HepG2 (cell line): ENCODE measurements at regions not wholly inside any gene's neighbourhood (a gene's known extent, or its start where the extent isn't known, plus 50 kb on each side); places are given as distances from the start of the nearest gene placed in this dataset.

Source experiments
- ATAC-seq: fragments of 200-7000 bp; cut with Tn5 transposase; 3 replicates; pipeline ENCODE4 v1.9.1; 2020; ENCODE audit warnings: mild to moderate bottlenecking, moderate library complexity
- BruUV-seq: library from RNA; stranded (reverse); fragments of 400-500 nt; replicated peaks from 2 replicates; lab custom pipeline; 2021; lab: Mats Ljungman, UMichigan
- CTCF ChIA-PET: fragments of 300-600 bp; formaldehyde crosslinking; extraction: SDS; loops from one replicate; lab custom pipeline; 2021; ENCODE audit warnings: low total read pairs, inconsistent platforms, low intra/inter-chr PET ratio; lab: Yijun Ruan, JAX
- POLR2A ChIA-PET: fragments of 350-600 bp; sonication (Branson Sonifier 250); formaldehyde crosslinking; loops from one replicate; lab custom pipeline; 2020; ENCODE audit warnings: antibody characterized with exemption, inconsistent platforms; lab: Yijun Ruan, JAX
- DNase-seq: peaks from one replicate; pipeline ENCODE4 v3.0.0-alpha.2; 2015; ENCODE audit warnings: low spot score
- FAIRE-seq: peaks from 3 replicates; lab custom pipeline; 2011; peaks lifted over from hg19 to GRCh38; lab: Jason Lieb, UNC
- H2AFZ ChIP-seq: one replicate; pipeline ENCODE4 v1.6.1; 2011; ENCODE audit warnings: low read length, inconsistent platforms
- H3K27ac ChIP-seq: fragments of 300-600 bp; 3 replicates; pipeline ENCODE4 v1.8.0; 2011; ENCODE audit warnings: mixed run types, mild to moderate bottlenecking, mixed read lengths, low read length, inconsistent platforms; ENCODE audit not compliant: insufficient read depth; ENCODE audit errors: extremely low read length
- H3K27me3 ChIP-seq, 2 experiments: fragments of 200-600 bp in 1 of 2; 2 replicates in 1 of 2; 3 replicates in 1 of 2; pipeline versions ENCODE4 v1.6.0 to v1.8.0; 2011; ENCODE audit warnings: low read length in 2 of 2, mild to moderate bottlenecking in 2 of 2, moderate library complexity in 2 of 2, inconsistent platforms in 1 of 2; ENCODE audit not compliant: insufficient read depth in 2 of 2, control insufficient read depth in 1 of 2
- H3K36me3 ChIP-seq, 2 experiments: fragments of 200-600 bp in 1 of 2; replicated peaks in 1 of 2; 2 replicates in 1 of 2; 3 replicates in 1 of 2; pipeline versions ENCODE4 v1.5.1 to v1.8.0; 2011; ENCODE audit warnings: low read length in 2 of 2, inconsistent platforms in 1 of 2; ENCODE audit not compliant: insufficient read depth in 2 of 2, control insufficient read depth in 1 of 2
- H3K4me1 ChIP-seq: 2 replicates; pipeline ENCODE4 v1.5.1; 2012; ENCODE audit warnings: low read length, inconsistent platforms; ENCODE audit not compliant: insufficient read depth
- H3K4me2 ChIP-seq: 2 replicates; pipeline ENCODE4 v1.6.0; 2011; ENCODE audit warnings: low read depth, low read length, inconsistent platforms
- H3K4me3 ChIP-seq, 3 experiments: fragments of 200-600 bp in 1 of 3; sonication (generic), shearing (Covaris generic) in 1 of 3; replicated peaks in 1 of 3; 2 replicates each; pipeline ENCODE4 v1.5.1; 2011 to 2016; ENCODE audit warnings: low read length in 3 of 3, inconsistent platforms in 2 of 3, low read depth in 2 of 3, mild to moderate bottlenecking in 2 of 3, control low read depth in 1 of 3, mixed read lengths in 1 of 3; ENCODE audit not compliant: insufficient read depth in 1 of 3
- H3K79me2 ChIP-seq: one replicate; pipeline ENCODE4 v1.6.1; 2011; ENCODE audit warnings: low read length, inconsistent platforms; ENCODE audit not compliant: insufficient read depth
- H3K9ac ChIP-seq: 2 replicates; pipeline ENCODE4 v1.6.0; 2011; ENCODE audit warnings: mild to moderate bottlenecking, low read depth, low read length, inconsistent platforms; ENCODE audit not compliant: insufficient read depth
- H3K9me3 ChIP-seq: 2 replicates; pipeline ENCODE4 v1.5.1; 2012; ENCODE audit warnings: mild to moderate bottlenecking, low read length
- H4K20me1 ChIP-seq: 2 replicates; pipeline ENCODE4 v1.6.0; 2011; ENCODE audit warnings: inconsistent platforms, mild to moderate bottlenecking, low read length, moderate library complexity; ENCODE audit not compliant: insufficient read depth
- GABPB1 ChIP-seq: IDR thresholded peaks from 2 replicates; pipeline ENCODE4 v1.6.1; 2016; ENCODE audit warnings: mild to moderate bottlenecking, missing genetic modification reagents, moderate library complexity, missing compliant biosample characterization
- HNRNPK ChIP-seq: fragments of 200-400 bp; formaldehyde crosslinking; IDR thresholded peaks from 2 replicates; pipeline ENCODE4 v1.6.1; 2018; ENCODE audit warnings: low read length, low read depth, moderate library complexity, mild to moderate bottlenecking; ENCODE audit not compliant: poor library complexity, severe bottlenecking
- IKZF1 ChIP-seq: fragments of 450-650 bp; IDR thresholded peaks from 2 replicates; pipeline ENCODE4 v1.7.1; 2016
- LCORL ChIP-seq, 2 experiments: fragments of 450-650 bp in 1 of 2; sonication (generic) in 1 of 2; formaldehyde crosslinking in 1 of 2; IDR thresholded peaks; 2 replicates each; pipeline versions ENCODE4 v1.5.0 to v1.6.1; 2017 to 2020; ENCODE audit warnings: antibody characterized with exemption in 1 of 2, missing genetic modification reagents in 1 of 2
- PCBP1 ChIP-seq: fragments of 200-400 bp; formaldehyde crosslinking; IDR thresholded peaks from 2 replicates; pipeline ENCODE4 v1.6.1; 2017; ENCODE audit warnings: mild to moderate bottlenecking, low read depth, low read length, borderline replicate concordance
- POLR2AphosphoS2 ChIP-seq: IDR thresholded peaks from 2 replicates; pipeline ENCODE4 v1.6.1; 2011; ENCODE audit warnings: low read depth, low read length, improper control_type of control experiment
- TCF7L2 ChIP-seq: IDR thresholded peaks from 2 replicates; pipeline ENCODE4 v1.6.1; 2011; ENCODE audit warnings: mild to moderate bottlenecking, low read depth, low read length, moderate library complexity
- YY1 ChIP-seq: IDR thresholded peaks from 2 replicates; pipeline ENCODE4 v1.6.1; 2011; ENCODE audit warnings: low read length, low read depth, moderate library complexity, mild to moderate bottlenecking; ENCODE audit not compliant: insufficient read depth, insufficient replicate concordance
- ZNF329 ChIP-seq: sonication (generic); formaldehyde crosslinking; IDR thresholded peaks from 2 replicates; pipeline ENCODE4 v1.9.0; 2021; ENCODE audit warnings: low read depth, mild to moderate bottlenecking, missing genetic modification reagents
- ZNF496 ChIP-seq: sonication (generic); formaldehyde crosslinking; IDR thresholded peaks from 2 replicates; pipeline ENCODE4 v1.8.1; 2023; ENCODE audit warnings: mild to moderate bottlenecking, moderate library complexity, missing genetic modification reagents; ENCODE audit not compliant: insufficient replicate concordance
- ZNF549 ChIP-seq: sonication (generic); formaldehyde crosslinking; IDR thresholded peaks from 2 replicates; pipeline ENCODE4 v1.5.0; 2020; ENCODE audit warnings: missing genetic modification reagents
- ZNF800 ChIP-seq: sonication (generic); formaldehyde crosslinking; IDR thresholded peaks from 2 replicates; pipeline ENCODE4 v1.4.0; 2020; ENCODE audit warnings: missing genetic modification reagents
- ZSCAN25 ChIP-seq: sonication (generic); formaldehyde crosslinking; IDR thresholded peaks from 2 replicates; pipeline ENCODE4 v1.8.0; 2022; ENCODE audit warnings: mild to moderate bottlenecking, missing genetic modification reagents
- WGBS: methylation state at CpG from one replicate; pipeline ENCODE4 v1.1.6; 2017; ENCODE audit warnings: low lambda C conversion rate; 5-methylcytosine and 5-hydroxymethylcytosine counted together
- in situ Hi-C: cut with HindIII; loops from 2 replicates; pipeline ENCODE4 v1.10.0; 2017; ENCODE audit warnings: low pct_unique_long_range_greater_than_20kb; ENCODE audit not compliant: extremely low pct_ligation_motif_present
- intact Hi-C: fragments of 100-400 bp; cut with micrococcal nuclease; formaldehyde crosslinking; loops from one replicate; pipeline ENCODE4 v1.10.0; 2022; ENCODE audit not compliant: unreplicated experiment
- TF ChIP-seq, protein P1 (sequence below): sonication (generic); formaldehyde crosslinking; IDR thresholded peaks from 2 replicates; pipeline ENCODE4 v1.4.0; 2020; ENCODE audit warnings: missing genetic modification reagents, borderline replicate concordance

- no peak overlapping the region for H2AFZ ChIP-seq
- TF ChIP-seq LCORL (IDR thresholded peaks at IDR 0.05) (no peak), LCORL (CRISPR knock-in tag; IDR thresholded peaks at IDR 0.05) (no peak), PCBP1 (0 out of 2 replicates have a peak, but pooled peaks have one; percentile 34), ZNF496 (CRISPR knock-in tag) (no peak), TCF7L2 (no peak), YY1 (peak; percentile 50), ZNF329 (CRISPR knock-in tag) (no peak), HNRNPK (peak; percentile 71), POLR2AphosphoS2 (no peak), GABPB1 (peak; percentile 28; the same call in 1 of the 2 replicates), IKZF1 (no peak), ZSCAN25 (CRISPR knock-in tag) (no peak), ZNF800 (peak; percentile 94; the same call in 1 of the 2 replicates), ZNF549 (no peak)
- TF ChIP-seq, protein P1, sequence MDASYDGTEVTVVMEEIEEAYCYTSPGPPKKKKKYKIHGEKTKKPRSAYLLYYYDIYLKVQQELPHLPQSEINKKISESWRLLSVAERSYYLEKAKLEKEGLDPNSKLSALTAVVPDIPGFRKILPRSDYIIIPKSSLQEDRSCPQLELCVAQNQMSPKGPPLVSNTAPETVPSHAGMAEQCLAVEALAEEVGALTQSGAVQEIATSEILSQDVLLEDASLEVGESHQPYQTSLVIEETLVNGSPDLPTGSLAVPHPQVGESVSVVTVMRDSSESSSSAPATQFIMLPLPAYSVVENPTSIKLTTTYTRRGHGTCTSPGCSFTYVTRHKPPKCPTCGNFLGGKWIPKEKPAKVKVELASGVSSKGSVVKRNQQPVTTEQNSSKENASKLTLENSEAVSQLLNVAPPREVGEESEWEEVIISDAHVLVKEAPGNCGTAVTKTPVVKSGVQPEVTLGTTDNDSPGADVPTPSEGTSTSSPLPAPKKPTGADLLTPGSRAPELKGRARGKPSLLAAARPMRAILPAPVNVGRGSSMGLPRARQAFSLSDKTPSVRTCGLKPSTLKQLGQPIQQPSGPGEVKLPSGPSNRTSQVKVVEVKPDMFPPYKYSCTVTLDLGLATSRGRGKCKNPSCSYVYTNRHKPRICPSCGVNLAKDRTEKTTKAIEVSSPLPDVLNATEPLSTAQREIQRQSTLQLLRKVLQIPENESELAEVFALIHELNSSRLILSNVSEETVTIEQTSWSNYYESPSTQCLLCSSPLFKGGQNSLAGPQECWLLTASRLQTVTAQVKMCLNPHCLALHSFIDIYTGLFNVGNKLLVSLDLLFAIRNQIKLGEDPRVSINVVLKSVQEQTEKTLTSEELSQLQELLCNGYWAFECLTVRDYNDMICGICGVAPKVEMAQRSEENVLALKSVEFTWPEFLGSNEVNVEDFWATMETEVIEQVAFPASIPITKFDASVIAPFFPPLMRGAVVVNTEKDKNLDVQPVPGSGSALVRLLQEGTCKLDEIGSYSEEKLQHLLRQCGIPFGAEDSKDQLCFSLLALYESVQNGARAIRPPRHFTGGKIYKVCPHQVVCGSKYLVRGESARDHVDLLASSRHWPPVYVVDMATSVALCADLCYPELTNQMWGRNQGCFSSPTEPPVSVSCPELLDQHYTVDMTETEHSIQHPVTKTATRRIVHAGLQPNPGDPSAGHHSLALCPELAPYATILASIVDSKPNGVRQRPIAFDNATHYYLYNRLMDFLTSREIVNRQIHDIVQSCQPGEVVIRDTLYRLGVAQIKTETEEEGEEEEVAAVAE: no peak
- TF ChIP-seq, all 625 proteins: peak for 5
- Histone ChIP-seq H3K9ac (no peak overlapping the region), H3K27me3 (peaks cover 0 to 28% of the 10 kb centered on the region in 2 experiments; a peak in 4 of 5 replicates), H3K4me3 (peak overlapping the region; percentile 47 to 58 (median 55)), H3K4me2 (peak overlapping the region; percentile 79), H4K20me1 (no peaks in the 10 kb centered on the region), H3K9me3 (no peaks in the 10 kb centered on the region), H3K36me3 (no peaks in the 10 kb centered on the region), H3K27ac (no peak overlapping the region), H3K4me1 (peaks cover 9% of the 10 kb centered on the region), H3K79me2 (no peaks in the 10 kb centered on the region)
- in situ Hi-C loops (no loop called here), intact Hi-C loops (no loop called here)
- ChIA-PET POLR2A (no interaction called here), CTCF (no interaction called here)
- peak; percentile 91 for ATAC-seq
- FAIRE-seq: no peak
- under 1% methylated on average over 45 of the region's 76 CpGs for WGBS
- DNase-seq: no peak
- BruUV-seq: no TSS peak
Observed at GRCh38 chr2:58428096-58429013, 187.2 kb upstream of the FANCL start.
